ENCODE measurements at regions not wholly inside any gene's neighbourhood (a gene's known extent, or its start where the extent isn't known, plus 50 kb on each side); places are given as distances from the start of the nearest gene placed in this dataset.

DNA sequence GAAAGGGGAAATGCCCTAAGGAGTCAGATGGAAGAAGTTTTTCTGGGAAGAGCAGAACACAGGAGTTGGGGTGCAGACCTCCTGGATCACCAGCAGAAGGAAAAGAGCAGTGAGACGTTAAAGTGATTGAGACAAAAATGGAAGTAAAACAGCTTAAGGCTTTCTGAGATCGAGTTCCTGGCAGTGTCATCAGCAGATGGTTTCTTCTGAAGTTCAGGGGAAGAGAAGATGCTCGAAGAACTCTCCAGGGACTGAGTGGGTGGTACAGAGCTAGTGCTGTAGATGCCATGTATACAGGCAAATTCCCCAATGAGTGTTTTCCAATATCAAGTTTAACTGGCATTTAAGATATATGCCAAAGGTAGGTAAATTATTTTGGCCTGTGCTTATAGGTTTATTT is 272.2 kb upstream of the KLF12 start:
- TF ChIP-seq, protein P1, sequence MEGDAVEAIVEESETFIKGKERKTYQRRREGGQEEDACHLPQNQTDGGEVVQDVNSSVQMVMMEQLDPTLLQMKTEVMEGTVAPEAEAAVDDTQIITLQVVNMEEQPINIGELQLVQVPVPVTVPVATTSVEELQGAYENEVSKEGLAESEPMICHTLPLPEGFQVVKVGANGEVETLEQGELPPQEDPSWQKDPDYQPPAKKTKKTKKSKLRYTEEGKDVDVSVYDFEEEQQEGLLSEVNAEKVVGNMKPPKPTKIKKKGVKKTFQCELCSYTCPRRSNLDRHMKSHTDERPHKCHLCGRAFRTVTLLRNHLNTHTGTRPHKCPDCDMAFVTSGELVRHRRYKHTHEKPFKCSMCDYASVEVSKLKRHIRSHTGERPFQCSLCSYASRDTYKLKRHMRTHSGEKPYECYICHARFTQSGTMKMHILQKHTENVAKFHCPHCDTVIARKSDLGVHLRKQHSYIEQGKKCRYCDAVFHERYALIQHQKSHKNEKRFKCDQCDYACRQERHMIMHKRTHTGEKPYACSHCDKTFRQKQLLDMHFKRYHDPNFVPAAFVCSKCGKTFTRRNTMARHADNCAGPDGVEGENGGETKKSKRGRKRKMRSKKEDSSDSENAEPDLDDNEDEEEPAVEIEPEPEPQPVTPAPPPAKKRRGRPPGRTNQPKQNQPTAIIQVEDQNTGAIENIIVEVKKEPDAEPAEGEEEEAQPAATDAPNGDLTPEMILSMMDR (IDR thresholded peaks at IDR 0.05): no peak
- no peak for TF ChIP-seq POLR2AphosphoS5 (IDR thresholded peaks at IDR 0.05)
